ENCODE measurements at regions not wholly inside any gene's neighbourhood (a gene's known extent, or its start where the extent isn't known, plus 50 kb on each side); places are given as distances from the start of the nearest gene placed in this dataset.
"Not testable (repeated sequence)": the region's sequence is repeated elsewhere in the genome, so short reads cannot be mapped to it uniquely, and the experiment has no call there.

DNA sequence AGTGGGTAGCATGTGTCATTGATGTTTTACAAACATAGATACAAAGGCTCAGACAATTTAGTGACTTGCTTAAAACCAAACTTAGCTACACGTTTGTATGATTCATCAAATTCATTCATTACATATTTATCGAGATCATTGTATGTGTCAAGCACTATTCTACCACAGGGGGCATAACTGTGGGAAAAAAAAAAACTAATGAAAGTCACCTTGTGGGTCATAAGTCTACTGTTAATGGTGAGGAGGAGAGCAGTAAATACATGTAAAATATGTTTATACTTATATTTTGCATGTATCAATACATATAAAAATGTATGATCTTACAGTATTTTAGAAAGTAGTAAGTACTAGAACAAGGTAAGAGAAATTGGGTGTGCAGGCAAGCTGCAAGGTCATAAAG, 933.8 kb downstream of the IPMK start:
- SMC1A ChIA-PET (ENCODE audit: uncharacterized antibody, unreplicated experiment) = no interaction called here
- in situ Hi-C loops (cut with MboI) = no loop called here

DNA sequence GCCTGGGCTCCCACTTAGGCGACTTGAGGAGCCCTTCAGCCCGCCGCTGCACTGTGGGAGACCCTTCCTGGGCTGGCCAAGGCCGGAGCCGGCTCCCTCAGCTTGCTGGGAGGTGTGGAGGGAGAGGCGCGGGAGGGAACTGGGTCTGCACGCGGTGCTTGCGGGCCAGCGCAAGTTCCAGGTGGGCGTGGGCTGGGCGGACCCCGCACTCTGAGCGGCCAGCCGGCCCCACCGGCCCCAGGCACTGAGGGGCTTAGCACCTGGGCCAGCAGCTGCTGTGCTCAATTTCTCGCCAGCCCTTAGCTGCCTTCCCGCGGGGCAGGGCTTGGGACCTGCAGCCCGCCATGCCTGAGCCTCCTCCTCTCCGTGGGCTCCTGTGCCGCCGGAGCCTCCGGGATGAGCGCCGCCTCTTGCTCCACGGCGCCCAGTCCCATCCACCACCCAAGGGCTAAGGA, 946.3 kb downstream of the IPMK start:
- H3K4me1 ChIP-seq (ENCODE audit: control insufficient read depth, insufficient read depth, low read length); intact Hi-C loops (cut with micrococcal nuclease; ENCODE audit: unreplicated experiment); H3K4me2 ChIP-seq (ENCODE audit: control insufficient read depth, insufficient read depth); H3K27ac ChIP-seq (ENCODE audit: control insufficient read depth, insufficient read depth); H3K36me3 ChIP-seq (ENCODE audit: control insufficient read depth in 2 of 2, insufficient read depth in 2 of 2, low read length in 1 of 2); DNase-seq (ENCODE audit: low read depth, low spot score); in situ Hi-C loops (cut with MboI); H3K4me3 ChIP-seq; H4K20me1 ChIP-seq (ENCODE audit: control insufficient read depth, insufficient read depth); CTCF ChIA-PET; ATAC-seq; H3K27me3 ChIP-seq (replicated peaks in 1 of 2; ENCODE audit: control insufficient read depth in 2 of 2, insufficient read depth in 2 of 2, low read length in 1 of 2); H3K9me3 ChIP-seq (replicated peaks; ENCODE audit: control insufficient read depth, insufficient read depth, low read length); H2AFZ ChIP-seq (ENCODE audit: control insufficient read depth, low read depth, low read length); H3K79me2 ChIP-seq (ENCODE audit: control insufficient read depth, insufficient read depth, low read length); BruUV-seq (replicated peaks); RAD21 ChIA-PET (ENCODE audit: unreplicated experiment); H3K9ac ChIP-seq (ENCODE audit: control insufficient read depth, insufficient read depth, low read length); FAIRE-seq; SMC1A ChIA-PET (ENCODE audit: uncharacterized antibody, unreplicated experiment); POLR2A ChIA-PET: not testable (repeated sequence)
- 71% methylated on average over 24 of the region's 29 CpGs for WGBS (ENCODE audit: insufficient coverage, insufficient replicate concordance, low lambda C conversion rate, missing lambda C conversion rate)

More for the DNA sequence above, 933.8 kb downstream of the IPMK start:
- DNase-seq (ENCODE audit: low read depth, low spot score) = no peak
- Histone ChIP-seq H2AFZ (ENCODE audit: control insufficient read depth, low read depth, low read length) (no peak overlapping the region), H3K4me1 (ENCODE audit: control insufficient read depth, insufficient read depth, low read length) (no peaks in the 10 kb centered on the region), H3K9me3 (replicated peaks; ENCODE audit: control insufficient read depth, insufficient read depth, low read length) (no peaks in the 10 kb centered on the region), H4K20me1 (ENCODE audit: control insufficient read depth, insufficient read depth) (no peaks in the 10 kb centered on the region), H3K79me2 (ENCODE audit: control insufficient read depth, insufficient read depth, low read length) (no peaks in the 10 kb centered on the region), H3K27ac (ENCODE audit: control insufficient read depth, insufficient read depth) (no peak overlapping the region), H3K9ac (ENCODE audit: control insufficient read depth, insufficient read depth, low read length) (no peak overlapping the region), H3K27me3 (replicated peaks in 1 of 2; ENCODE audit: control insufficient read depth in 2 of 2, insufficient read depth in 2 of 2, low read length in 1 of 2) (no peaks in the 10 kb centered on the region), H3K4me2 (ENCODE audit: control insufficient read depth, insufficient read depth) (no peak overlapping the region), H3K4me3 (no peak overlapping the region), H3K36me3 (ENCODE audit: control insufficient read depth in 2 of 2, insufficient read depth in 2 of 2, low read length in 1 of 2) (no peaks in the 10 kb centered on the region)
- FAIRE-seq = no peak
- TF ChIP-seq SIX5 (IDR thresholded peaks at IDR 0.05; ENCODE audit: low read depth, low read length, severe bottlenecking) = no peak
- TF ChIP-seq, protein P1, sequence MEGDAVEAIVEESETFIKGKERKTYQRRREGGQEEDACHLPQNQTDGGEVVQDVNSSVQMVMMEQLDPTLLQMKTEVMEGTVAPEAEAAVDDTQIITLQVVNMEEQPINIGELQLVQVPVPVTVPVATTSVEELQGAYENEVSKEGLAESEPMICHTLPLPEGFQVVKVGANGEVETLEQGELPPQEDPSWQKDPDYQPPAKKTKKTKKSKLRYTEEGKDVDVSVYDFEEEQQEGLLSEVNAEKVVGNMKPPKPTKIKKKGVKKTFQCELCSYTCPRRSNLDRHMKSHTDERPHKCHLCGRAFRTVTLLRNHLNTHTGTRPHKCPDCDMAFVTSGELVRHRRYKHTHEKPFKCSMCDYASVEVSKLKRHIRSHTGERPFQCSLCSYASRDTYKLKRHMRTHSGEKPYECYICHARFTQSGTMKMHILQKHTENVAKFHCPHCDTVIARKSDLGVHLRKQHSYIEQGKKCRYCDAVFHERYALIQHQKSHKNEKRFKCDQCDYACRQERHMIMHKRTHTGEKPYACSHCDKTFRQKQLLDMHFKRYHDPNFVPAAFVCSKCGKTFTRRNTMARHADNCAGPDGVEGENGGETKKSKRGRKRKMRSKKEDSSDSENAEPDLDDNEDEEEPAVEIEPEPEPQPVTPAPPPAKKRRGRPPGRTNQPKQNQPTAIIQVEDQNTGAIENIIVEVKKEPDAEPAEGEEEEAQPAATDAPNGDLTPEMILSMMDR (IDR thresholded peaks at IDR 0.05 in 2 of 3, conservative IDR thresholded peaks at IDR 0.05 in 1 of 3; ENCODE audit: control insufficient read depth in 2 of 3, extremely low read depth in 1 of 3, insufficient read depth in 1 of 3, low read depth in 3 of 3, low read length in 3 of 3) = 0 out of 6 replicates have a peak, but pooled peaks of 1 of the 3 experiments have one; percentile 11
- 10% methylated on average over 2 of the region's 2 CpGs for WGBS (ENCODE audit: insufficient coverage, insufficient replicate concordance, low lambda C conversion rate, missing lambda C conversion rate)
- intact Hi-C loops (cut with micrococcal nuclease; ENCODE audit: unreplicated experiment) = no loop called here
- CTCF ChIA-PET = interaction anchor here (0.8 kb wide), 1 partner anchor 323 kb away, joined by 3 read pairs; no protein-coding TSS in a partner anchor
- POLR2A ChIA-PET = no interaction called here
- RAD21 ChIA-PET (ENCODE audit: unreplicated experiment) = no interaction called here
- no TSS peak for BruUV-seq (replicated peaks)
- no peak for ATAC-seq

Data from GM12878 (cell line).